OCI-LY7 (cell line): ENCODE measurements at regions not wholly inside any gene's neighbourhood (a gene's known extent, or its start where the extent isn't known, plus 50 kb on each side); places are given as distances from the start of the nearest gene placed in this dataset.

Experiments used
- EZH2phosphoT487 ChIP-seq: fragments of 200-600 bp; sonication (generic); IDR thresholded peaks from 2 replicates; pipeline ENCODE4 v1.6.1; 2018; ENCODE audit warnings: low read depth, borderline replicate concordance, mild to moderate bottlenecking, mixed run types, antibody characterized with exemption, low read length, moderate library complexity, mixed read lengths
- TF ChIP-seq, protein P1 (sequence below): fragments of 200-600 bp; sonication (generic); conservative IDR thresholded peaks from 2 replicates; pipeline ENCODE4 v1.5.1; 2014; ENCODE audit warnings: mild to moderate bottlenecking, antibody characterized with exemption, low read length, moderate library complexity, mixed read lengths

DNA sequence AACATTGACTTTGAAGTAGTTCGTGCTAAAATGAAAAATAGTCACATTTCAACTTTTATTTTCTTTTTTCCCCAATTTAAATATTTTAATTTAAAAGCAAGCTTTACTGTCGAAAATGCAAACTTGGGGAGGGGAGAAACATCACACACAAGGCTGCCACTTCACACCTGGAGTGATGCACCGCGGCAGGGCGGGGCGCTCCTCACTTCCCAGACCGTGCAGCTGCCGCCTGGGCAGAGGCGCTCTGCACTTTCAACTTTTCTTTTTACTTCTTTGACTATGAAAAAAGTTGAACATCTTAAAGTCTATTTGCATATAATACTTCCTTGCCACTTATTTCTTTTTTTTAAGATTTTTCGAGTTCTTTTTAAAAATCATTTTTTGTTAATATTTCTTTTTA lies 993.3 kb upstream of the GJE1 start:
- TF ChIP-seq, protein P1, sequence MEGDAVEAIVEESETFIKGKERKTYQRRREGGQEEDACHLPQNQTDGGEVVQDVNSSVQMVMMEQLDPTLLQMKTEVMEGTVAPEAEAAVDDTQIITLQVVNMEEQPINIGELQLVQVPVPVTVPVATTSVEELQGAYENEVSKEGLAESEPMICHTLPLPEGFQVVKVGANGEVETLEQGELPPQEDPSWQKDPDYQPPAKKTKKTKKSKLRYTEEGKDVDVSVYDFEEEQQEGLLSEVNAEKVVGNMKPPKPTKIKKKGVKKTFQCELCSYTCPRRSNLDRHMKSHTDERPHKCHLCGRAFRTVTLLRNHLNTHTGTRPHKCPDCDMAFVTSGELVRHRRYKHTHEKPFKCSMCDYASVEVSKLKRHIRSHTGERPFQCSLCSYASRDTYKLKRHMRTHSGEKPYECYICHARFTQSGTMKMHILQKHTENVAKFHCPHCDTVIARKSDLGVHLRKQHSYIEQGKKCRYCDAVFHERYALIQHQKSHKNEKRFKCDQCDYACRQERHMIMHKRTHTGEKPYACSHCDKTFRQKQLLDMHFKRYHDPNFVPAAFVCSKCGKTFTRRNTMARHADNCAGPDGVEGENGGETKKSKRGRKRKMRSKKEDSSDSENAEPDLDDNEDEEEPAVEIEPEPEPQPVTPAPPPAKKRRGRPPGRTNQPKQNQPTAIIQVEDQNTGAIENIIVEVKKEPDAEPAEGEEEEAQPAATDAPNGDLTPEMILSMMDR: no peak
- TF ChIP-seq EZH2phosphoT487: no peak
